NT2/D1 (cell line): ENCODE measurements at regions not wholly inside any gene's neighbourhood (a gene's known extent, or its start where the extent isn't known, plus 50 kb on each side); places are given as distances from the start of the nearest gene placed in this dataset.

Experiments
- YY1 ChIP-seq: IDR thresholded peaks from 2 replicates; pipeline ENCODE4 v1.6.1; 2011; ENCODE audit not compliant: insufficient read length, insufficient read depth
- ZNF274 ChIP-seq: IDR thresholded peaks from 2 replicates; pipeline ENCODE4 v1.6.1; 2011; ENCODE audit warnings: mild to moderate bottlenecking, low read depth, low read length

- TF ChIP-seq YY1, result no peak
- TF ChIP-seq ZNF274, result no peak
These were observed 91.4 kb upstream of the ZPBP start for GRCh38 chr7:50184271-50184990.
